NB4 (cell line): ENCODE measurements at regions not wholly inside any gene's neighbourhood (a gene's known extent, or its start where the extent isn't known, plus 50 kb on each side); places are given as distances from the start of the nearest gene placed in this dataset.

Experiments used
- DNase-seq: peaks from one replicate; pipeline ENCODE4 v3.0.0; 2010; ENCODE audit warnings: low read depth
- H3K4me3 ChIP-seq: one replicate; pipeline ENCODE4 v1.5.1; 2011; ENCODE audit warnings: mild to moderate bottlenecking, low read depth, low read length, moderate library complexity
- MAX ChIP-seq: IDR thresholded peaks from 2 replicates; pipeline ENCODE4 v1.6.1; 2011; ENCODE audit warnings: low read depth, low read length
- MYC ChIP-seq: IDR thresholded peaks from 2 replicates; pipeline ENCODE4 v1.6.1; 2011; ENCODE audit warnings: low read depth, low read length
- POLR2A ChIP-seq: IDR thresholded peaks from 2 replicates; pipeline ENCODE4 v1.6.1; 2011; ENCODE audit warnings: mild to moderate bottlenecking; ENCODE audit not compliant: insufficient read length; ENCODE audit errors: extremely low read depth
- TF ChIP-seq, protein P1 (sequence below): IDR thresholded peaks from one replicate; pipeline ENCODE4 v1.5.1; 2012; ENCODE audit warnings: low read depth, low read length

DNA sequence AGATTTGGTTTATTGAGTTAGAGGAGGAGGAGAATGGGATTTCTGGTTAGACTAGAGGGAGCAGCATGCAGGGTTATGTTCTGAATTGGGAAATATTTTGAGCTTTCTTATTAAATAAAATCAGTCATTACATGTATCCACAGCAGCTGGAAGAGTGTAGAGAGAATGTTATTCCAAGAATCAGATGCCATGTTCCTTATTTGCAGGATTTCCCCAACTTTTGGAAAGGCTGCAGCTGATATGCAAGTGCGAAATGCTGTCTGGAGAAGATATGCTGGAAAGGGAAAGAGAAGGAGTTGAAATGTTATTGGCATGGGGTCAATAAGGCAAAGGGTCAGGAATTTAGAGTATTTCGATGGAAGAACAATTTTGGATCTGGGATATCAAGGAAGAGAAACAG lies 255.8 kb downstream of the MTX2 start:
- no peak for DNase-seq
- no peak overlapping the region for H3K4me3 ChIP-seq
- TF ChIP-seq, protein P1, sequence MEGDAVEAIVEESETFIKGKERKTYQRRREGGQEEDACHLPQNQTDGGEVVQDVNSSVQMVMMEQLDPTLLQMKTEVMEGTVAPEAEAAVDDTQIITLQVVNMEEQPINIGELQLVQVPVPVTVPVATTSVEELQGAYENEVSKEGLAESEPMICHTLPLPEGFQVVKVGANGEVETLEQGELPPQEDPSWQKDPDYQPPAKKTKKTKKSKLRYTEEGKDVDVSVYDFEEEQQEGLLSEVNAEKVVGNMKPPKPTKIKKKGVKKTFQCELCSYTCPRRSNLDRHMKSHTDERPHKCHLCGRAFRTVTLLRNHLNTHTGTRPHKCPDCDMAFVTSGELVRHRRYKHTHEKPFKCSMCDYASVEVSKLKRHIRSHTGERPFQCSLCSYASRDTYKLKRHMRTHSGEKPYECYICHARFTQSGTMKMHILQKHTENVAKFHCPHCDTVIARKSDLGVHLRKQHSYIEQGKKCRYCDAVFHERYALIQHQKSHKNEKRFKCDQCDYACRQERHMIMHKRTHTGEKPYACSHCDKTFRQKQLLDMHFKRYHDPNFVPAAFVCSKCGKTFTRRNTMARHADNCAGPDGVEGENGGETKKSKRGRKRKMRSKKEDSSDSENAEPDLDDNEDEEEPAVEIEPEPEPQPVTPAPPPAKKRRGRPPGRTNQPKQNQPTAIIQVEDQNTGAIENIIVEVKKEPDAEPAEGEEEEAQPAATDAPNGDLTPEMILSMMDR, result no peak
- no peak for TF ChIP-seq MYC
- no peak for TF ChIP-seq POLR2A
- TF ChIP-seq MAX, result no peak

DNA sequence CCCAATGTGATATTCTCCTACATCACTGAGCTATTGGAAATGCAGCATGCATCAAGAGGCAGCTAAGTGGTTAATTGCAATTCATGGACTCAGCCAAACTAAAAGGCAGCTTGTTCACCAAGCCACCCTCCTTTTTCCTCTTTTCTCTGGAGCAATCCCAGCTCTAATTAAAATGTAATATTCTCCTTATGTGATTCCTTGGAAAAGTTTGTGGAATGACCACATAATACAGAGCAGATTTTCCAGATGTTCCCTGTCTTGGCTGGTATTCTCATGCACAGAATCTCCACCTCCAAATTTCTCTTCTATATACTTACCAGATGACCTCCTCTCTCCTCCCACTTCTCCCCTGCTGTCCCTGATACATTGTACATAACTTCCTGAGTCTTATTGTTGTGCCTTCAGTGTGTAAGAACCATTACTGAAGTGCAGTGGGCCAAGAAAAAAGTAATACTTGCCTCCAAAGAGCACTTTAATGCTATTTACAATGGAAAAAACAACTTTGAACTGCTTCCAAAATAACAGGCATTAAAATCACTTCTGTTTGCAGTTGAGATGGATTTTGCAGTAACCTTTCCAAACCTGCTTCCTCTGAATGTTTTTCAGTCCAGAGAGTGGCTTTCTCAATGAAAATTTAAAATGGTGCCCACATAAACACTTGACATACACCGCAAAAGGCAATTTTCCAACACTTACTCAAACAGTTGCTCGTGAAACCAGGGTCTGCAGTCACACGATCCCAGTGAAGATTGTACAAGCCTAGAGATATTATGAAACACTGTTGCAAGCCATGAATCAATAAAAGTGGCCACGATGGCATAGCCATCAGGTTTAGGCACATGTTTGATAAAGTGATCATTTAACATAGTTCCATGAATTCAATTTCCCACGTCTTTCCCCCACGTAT lies 258.0 kb downstream of the MTX2 start:
- TF ChIP-seq, protein P1, result no peak
- TF ChIP-seq MAX (no peak), MYC (no peak), POLR2A (no peak)
- DNase-seq, result no peak
- H3K4me3 ChIP-seq, result no peak overlapping the region

- TF ChIP-seq MYC (no peak), POLR2A (no peak), MAX (no peak)
- TF ChIP-seq, protein P1, result no peak
- no peak overlapping the region for H3K4me3 ChIP-seq
- no peak for DNase-seq
Measured at GRCh38 chr2:176531608-176532007, 262.4 kb downstream of the MTX2 start.

DNA sequence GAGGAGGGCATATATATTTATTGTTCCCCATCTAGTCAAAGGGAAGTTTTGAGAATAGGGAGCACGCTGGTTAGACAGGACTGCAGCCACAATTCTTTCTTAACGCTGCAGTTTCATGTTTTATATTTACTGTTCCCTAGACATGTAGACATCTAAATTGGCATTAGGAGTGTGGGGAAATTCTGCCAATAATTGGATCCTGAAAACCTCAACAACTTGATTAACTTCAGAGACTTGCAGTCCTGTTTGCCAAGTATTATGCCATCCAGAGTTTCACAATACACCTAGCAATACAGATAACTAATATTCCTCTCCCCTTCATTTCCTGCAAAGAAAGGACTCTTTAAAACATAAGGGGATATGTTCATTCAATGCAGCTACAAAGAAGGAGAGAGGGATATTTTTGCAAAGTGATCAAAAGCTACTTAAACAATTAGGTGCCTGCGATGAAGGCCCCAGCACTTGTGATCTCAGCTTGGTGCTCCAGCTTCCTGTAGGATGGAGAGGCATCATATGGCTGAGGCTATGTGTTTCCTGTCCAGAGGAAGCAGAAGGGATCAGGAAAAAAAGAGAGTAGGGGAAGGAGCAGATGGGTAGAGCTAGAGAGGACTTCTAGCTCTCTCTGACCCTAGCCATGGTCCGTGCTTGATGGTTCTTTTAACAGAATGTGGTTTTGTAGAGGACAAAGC lies 264.4 kb downstream of the MTX2 start:
- no peak for DNase-seq
- TF ChIP-seq MYC (no peak), POLR2A (no peak), MAX (no peak)
- TF ChIP-seq, protein P1, result no peak
- H3K4me3 ChIP-seq, result no peak overlapping the region

- no peak overlapping the region for H3K4me3 ChIP-seq
- TF ChIP-seq MAX (no peak), POLR2A (no peak), MYC (no peak)
- TF ChIP-seq, protein P1, result no peak
- no peak for DNase-seq
Measured at GRCh38 chr2:176534798-176535466, 265.7 kb downstream of the MTX2 start.
